ENCODE measurements at regions not wholly inside any gene's neighbourhood (a gene's known extent, or its start where the extent isn't known, plus 50 kb on each side); places are given as distances from the start of the nearest gene placed in this dataset.

DNA sequence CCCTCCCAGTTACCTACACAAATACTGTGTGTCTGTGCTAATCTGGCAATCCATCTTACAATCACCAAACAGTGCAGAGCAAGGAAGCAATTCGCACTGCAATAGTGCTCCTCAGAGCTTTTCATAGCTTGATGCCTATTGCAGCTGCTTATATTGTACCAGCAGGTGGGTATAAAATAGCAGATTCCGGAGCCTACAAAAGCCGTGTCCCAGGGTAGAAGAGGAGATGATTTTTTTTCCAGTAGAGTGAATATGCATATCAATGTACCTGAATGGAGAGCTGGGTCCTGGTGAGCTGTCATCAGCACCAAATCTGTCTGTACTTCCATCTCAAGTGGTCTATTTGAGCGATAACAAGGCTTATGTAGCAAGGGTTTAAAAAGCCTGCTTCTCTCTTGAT, 668.4 kb downstream of the DIAPH3 start:
- Histone ChIP-seq H3K27me3 (no peaks in the 10 kb centered on the region), H3K27ac (no peak overlapping the region), H3K4me3 (no peak overlapping the region), H3K4me1 (peaks cover 0 to 8% (median 3%) of the 10 kb centered on the region in 4 donors), H3K9me3 (no peaks in the 10 kb centered on the region), H3K36me3 (no peaks in the 10 kb centered on the region)
- TF ChIP-seq POLR2AphosphoS5 (IDR thresholded peaks at IDR 0.05) (no peak), EP300 (IDR thresholded peaks at IDR 0.05) (no peak), POLR2A (IDR thresholded peaks at IDR 0.05) (no peak)
- TF ChIP-seq, protein P1, sequence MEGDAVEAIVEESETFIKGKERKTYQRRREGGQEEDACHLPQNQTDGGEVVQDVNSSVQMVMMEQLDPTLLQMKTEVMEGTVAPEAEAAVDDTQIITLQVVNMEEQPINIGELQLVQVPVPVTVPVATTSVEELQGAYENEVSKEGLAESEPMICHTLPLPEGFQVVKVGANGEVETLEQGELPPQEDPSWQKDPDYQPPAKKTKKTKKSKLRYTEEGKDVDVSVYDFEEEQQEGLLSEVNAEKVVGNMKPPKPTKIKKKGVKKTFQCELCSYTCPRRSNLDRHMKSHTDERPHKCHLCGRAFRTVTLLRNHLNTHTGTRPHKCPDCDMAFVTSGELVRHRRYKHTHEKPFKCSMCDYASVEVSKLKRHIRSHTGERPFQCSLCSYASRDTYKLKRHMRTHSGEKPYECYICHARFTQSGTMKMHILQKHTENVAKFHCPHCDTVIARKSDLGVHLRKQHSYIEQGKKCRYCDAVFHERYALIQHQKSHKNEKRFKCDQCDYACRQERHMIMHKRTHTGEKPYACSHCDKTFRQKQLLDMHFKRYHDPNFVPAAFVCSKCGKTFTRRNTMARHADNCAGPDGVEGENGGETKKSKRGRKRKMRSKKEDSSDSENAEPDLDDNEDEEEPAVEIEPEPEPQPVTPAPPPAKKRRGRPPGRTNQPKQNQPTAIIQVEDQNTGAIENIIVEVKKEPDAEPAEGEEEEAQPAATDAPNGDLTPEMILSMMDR (IDR thresholded peaks at IDR 0.05), result no peak
- WGBS, 2 donors, result 80 to 81% methylated on average over 4 of the region's 4 CpGs
- ATAC-seq (ENCODE audit: low FRiP score in 2 of 2), result no peak
- no peak for DNase-seq

DNA sequence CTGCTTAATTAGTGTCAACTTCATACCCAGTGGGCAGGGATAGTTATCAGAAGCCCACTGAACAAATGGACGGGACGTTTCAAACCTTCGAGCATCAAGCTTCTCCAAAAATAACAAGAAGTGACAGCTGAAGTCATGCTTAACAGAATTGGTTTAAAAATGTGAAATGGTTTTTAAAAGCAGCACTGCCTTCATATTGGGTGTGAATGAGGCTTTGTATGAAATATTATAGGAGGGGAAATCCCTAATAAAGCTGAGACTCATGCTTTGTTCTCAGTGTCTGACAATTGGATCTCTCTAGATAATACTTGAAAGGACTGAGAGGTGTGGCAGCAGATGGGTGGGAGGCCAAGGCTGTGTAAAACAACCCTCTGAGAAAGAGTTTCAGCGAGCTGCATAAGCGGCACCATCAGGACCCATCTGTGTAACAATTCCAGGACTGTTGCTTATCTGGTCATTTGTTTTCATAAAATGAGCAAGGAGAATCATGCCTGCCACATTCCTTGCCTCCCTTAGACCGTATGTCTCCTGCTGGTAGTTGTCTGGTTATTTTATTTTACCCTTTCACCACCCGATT, 667.7 kb downstream of the DIAPH3 start:
- no peaks in the 10 kb centered on the region for H3K36me3 ChIP-seq
- H3K27me3 ChIP-seq, result no peaks in the 10 kb centered on the region
- TF ChIP-seq, protein P1 (IDR thresholded peaks at IDR 0.05), result no peak
- TF ChIP-seq EP300 (IDR thresholded peaks at IDR 0.05) (no peak), POLR2AphosphoS5 (IDR thresholded peaks at IDR 0.05) (no peak), POLR2A (IDR thresholded peaks at IDR 0.05) (no peak)
- WGBS, 2 donors, result 75 to 89% methylated on average over 7 of the region's 7 CpGs
- H3K9me3 ChIP-seq, result no peaks in the 10 kb centered on the region
- no peak overlapping the region for H3K4me3 ChIP-seq
- H3K4me1 ChIP-seq, result peaks cover 0 to 8% (median 3%) of the 10 kb centered on the region in 4 donors
- DNase-seq, result no peak
- no peak overlapping the region for H3K27ac ChIP-seq
- no peak for ATAC-seq (ENCODE audit: low FRiP score in 2 of 2)

DNA sequence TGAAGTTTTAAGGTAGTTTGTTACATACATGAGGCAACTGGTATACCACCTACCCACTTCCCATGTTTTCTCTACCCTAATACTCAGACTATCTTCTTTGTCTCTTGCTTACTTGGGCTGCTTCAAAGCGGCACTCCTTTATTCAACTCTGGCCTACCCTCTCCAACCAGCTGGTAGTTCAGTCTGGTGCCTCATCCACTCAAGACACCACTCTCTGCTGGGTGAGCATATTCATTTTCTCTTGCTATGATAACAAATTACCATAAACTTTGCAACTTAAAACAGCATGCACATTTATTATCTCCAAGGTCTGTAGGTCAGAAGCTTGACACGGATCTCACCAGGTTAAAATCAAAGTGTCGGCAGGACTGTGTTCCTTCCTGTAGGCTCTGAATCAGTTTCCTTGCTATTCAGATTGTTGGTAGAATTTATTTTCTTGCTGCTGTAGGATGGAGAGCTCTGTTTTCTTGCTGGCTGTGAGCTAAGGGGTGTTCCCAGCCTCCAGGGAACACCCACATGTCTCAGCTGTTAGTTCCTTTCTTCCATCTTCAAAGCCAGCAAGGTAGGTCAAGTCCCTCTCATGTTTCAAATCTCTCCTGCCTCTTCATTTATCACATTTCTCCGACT, 666.0 kb downstream of the DIAPH3 start:
- WGBS, 2 donors, result 81 to 85% methylated on average over 4 of the region's 4 CpGs
- Histone ChIP-seq H3K4me3 (no peak overlapping the region), H3K4me1 (peaks cover 0 to 8% (median 3%) of the 10 kb centered on the region in 4 donors), H3K9me3 (no peaks in the 10 kb centered on the region), H3K27me3 (no peaks in the 10 kb centered on the region), H3K27ac (peak overlapping the region in 1 of 4 donors; percentile 17), H3K36me3 (no peaks in the 10 kb centered on the region)
- ATAC-seq (ENCODE audit: low FRiP score in 2 of 2) (no peak), DNase-seq (no peak)
- TF ChIP-seq EP300 (IDR thresholded peaks at IDR 0.05), result no peak
- TF ChIP-seq POLR2A (IDR thresholded peaks at IDR 0.05), result no peak
- no peak for TF ChIP-seq POLR2AphosphoS5 (IDR thresholded peaks at IDR 0.05)

DNA sequence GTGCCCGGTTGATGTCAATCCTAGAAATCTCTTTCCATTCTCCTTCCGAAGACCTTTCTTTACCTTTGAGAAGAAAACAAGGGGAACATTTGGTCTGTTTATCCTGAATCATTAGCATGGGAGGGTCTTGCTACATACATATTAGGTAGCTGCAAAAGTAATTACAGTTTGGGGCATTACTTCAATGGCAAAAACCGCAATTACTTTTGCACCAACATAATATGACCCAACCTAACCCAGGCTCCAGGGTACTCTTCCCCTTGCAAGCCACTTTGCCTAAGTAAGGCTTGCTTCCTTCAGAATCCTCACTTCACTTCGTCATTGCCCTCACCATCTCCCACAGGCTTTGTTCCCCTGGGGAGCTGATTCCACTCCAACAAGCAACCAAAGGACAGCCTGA, 662.7 kb downstream of the DIAPH3 start:
- DNase-seq, result no peak
- no peaks in the 10 kb centered on the region for H3K36me3 ChIP-seq
- TF ChIP-seq EP300 (IDR thresholded peaks at IDR 0.05) (no peak), POLR2AphosphoS5 (IDR thresholded peaks at IDR 0.05) (no peak), POLR2A (IDR thresholded peaks at IDR 0.05) (no peak)
- TF ChIP-seq, protein P1 (IDR thresholded peaks at IDR 0.05), result no peak
- 87 to 93% methylated on average over 4 of the region's 4 CpGs for WGBS, 2 donors
- no peaks in the 10 kb centered on the region for H3K27me3 ChIP-seq
- no peak overlapping the region for H3K4me3 ChIP-seq
- no peaks in the 10 kb centered on the region for H3K9me3 ChIP-seq
- H3K27ac ChIP-seq, result no peak overlapping the region
- no peaks in the 10 kb centered on the region for H3K4me1 ChIP-seq
- ATAC-seq (ENCODE audit: low FRiP score in 2 of 2), result no peak

DNA sequence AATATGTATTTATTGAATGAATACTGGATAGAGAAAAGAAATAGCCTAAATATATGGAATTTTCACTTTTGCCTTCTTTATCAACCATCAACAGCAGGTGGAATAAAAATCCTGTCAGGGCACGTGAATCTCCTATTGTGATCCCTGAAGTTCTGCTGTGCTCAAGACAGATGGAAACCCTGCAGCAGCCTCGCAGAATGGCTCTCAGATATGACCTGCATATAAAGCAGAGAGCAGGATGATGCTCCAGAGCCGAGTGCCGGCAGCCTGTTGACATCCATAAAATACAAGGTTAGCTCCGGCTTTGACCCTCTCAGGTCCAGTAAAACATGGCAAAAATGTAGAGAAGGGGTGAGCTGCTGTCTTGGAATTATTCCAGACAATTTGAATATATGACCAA, 659.3 kb downstream of the DIAPH3 start:
- DNase-seq, result no peak
- Histone ChIP-seq H3K27ac (no peak overlapping the region), H3K27me3 (no peaks in the 10 kb centered on the region), H3K4me1 (no peaks in the 10 kb centered on the region), H3K36me3 (no peaks in the 10 kb centered on the region), H3K4me3 (no peak overlapping the region), H3K9me3 (no peaks in the 10 kb centered on the region)
- TF ChIP-seq POLR2AphosphoS5 (IDR thresholded peaks at IDR 0.05), result no peak
- no peak for TF ChIP-seq POLR2A (IDR thresholded peaks at IDR 0.05)
- TF ChIP-seq, protein P1 (IDR thresholded peaks at IDR 0.05), result no peak
- TF ChIP-seq EP300 (IDR thresholded peaks at IDR 0.05), result no peak
- no peak for ATAC-seq (ENCODE audit: low FRiP score in 2 of 2)
- WGBS, 2 donors, result 78 to 80% methylated on average over 5 of the region's 5 CpGs

All from upper lobe of left lung (tissue), 6 donors.